Keratinocyte (primary cell): ENCODE measurements at regions not wholly inside any gene's neighbourhood (a gene's known extent, or its start where the extent isn't known, plus 50 kb on each side); places are given as distances from the start of the nearest gene placed in this dataset.

ENCODE experiments used
- CTCF ChIP-seq, 3 experiments: IDR thresholded peaks in 1 of 3; conservative IDR thresholded peaks in 1 of 3; optimal IDR thresholded peaks in 1 of 3; 2 replicates in 2 of 3; 3 replicates in 1 of 3; pipeline versions ENCODE3 to v1.5.1; 2011; ENCODE audit warnings: low read length in 3 of 3, mild to moderate bottlenecking in 3 of 3, moderate library complexity in 2 of 3, control low read depth in 1 of 3, inconsistent platforms in 1 of 3; ENCODE audit not compliant: insufficient read depth in 2 of 3; ENCODE audit errors: extremely low read depth in 1 of 3
- EZH2 ChIP-seq: IDR thresholded peaks from one replicate; pipeline ENCODE4 v1.6.1; 2012; ENCODE audit warnings: inconsistent platforms, mild to moderate bottlenecking, low read length, moderate library complexity

GRCh38 chr2:163266772-163267171 is 428.2 kb upstream of the KCNH7 start:
- TF ChIP-seq EZH2 (no peak), CTCF (optimal IDR thresholded peaks at IDR 0.05 in 1 of 3, IDR thresholded peaks at IDR 0.05 in 1 of 3, conservative IDR thresholded peaks at IDR 0.05 in 1 of 3; ENCODE audit: extremely low read depth in 1 of 3, insufficient read depth in 2 of 3, low read length in 3 of 3) (no peak)
